HEK293 (cell line): ENCODE measurements at regions not wholly inside any gene's neighbourhood (a gene's known extent, or its start where the extent isn't known, plus 50 kb on each side); places are given as distances from the start of the nearest gene placed in this dataset.

Experiments used
- CTCF ChIA-PET: fragments of 350-600 bp; formaldehyde crosslinking; extraction: SDS; loops from one replicate; lab custom pipeline; 2021; ENCODE audit warnings: antibody characterized with exemption; lab: Yijun Ruan, JAX
- POLR2A ChIA-PET: fragments of 300-600 bp; formaldehyde crosslinking; extraction: SDS; loops from one replicate; lab custom pipeline; 2020; ENCODE audit warnings: antibody characterized with exemption, inconsistent platforms; lab: Yijun Ruan, JAX
- H3K27ac ChIP-seq: fragments of 200-500 bp; sonication (Bioruptor generic); 2 replicates; pipeline ENCODE4 v1.5.1; 2014; ENCODE audit warnings: low read depth, low read length, control low read depth, inconsistent platforms; ENCODE audit errors: extremely low read depth
- H3K36me3 ChIP-seq, 2 experiments: fragments of 200-500 bp in 1 of 2; sonication (Bioruptor generic) in 1 of 2; 1 replicate in 1 of 2; 2 replicates in 1 of 2; pipeline ENCODE4 v1.5.1; 2014 to 2017; ENCODE audit warnings: inconsistent platforms in 2 of 2, low read length in 2 of 2; ENCODE audit not compliant: control insufficient read depth in 2 of 2, insufficient read depth in 1 of 2
- H3K4me1 ChIP-seq: fragments of 200-500 bp; sonication (Bioruptor generic); 2 replicates; pipeline ENCODE4 v1.5.1; 2014; ENCODE audit warnings: mild to moderate bottlenecking, low read length, inconsistent platforms; ENCODE audit not compliant: control insufficient read depth, insufficient read depth
- H3K4me3 ChIP-seq: 2 replicates; pipeline ENCODE4 v1.5.1; 2011; ENCODE audit warnings: low read depth, mild to moderate bottlenecking, control low read depth, low read length, moderate library complexity
- H3K9me3 ChIP-seq: fragments of 200-500 bp; sonication (Bioruptor generic); 2 replicates; pipeline ENCODE4 v1.5.1; 2014; ENCODE audit warnings: low read depth, low read length, inconsistent platforms; ENCODE audit not compliant: control insufficient read depth, insufficient read depth
- FEZF1 ChIP-seq: fragments of 450-650 bp; formaldehyde crosslinking; IDR thresholded peaks from 2 replicates; pipeline ENCODE4 v1.5.1; 2016; ENCODE audit warnings: missing biosample characterization, missing genetic modification characterization
- KLF16 ChIP-seq: fragments of 450-650 bp; formaldehyde crosslinking; IDR thresholded peaks from 2 replicates; pipeline ENCODE4 v1.5.1; 2017; ENCODE audit warnings: missing biosample characterization, missing genetic modification characterization
- PRDM6 ChIP-seq: fragments of 450-650 bp; formaldehyde crosslinking; IDR thresholded peaks from 2 replicates; pipeline ENCODE4 v1.5.1; 2017; ENCODE audit warnings: missing biosample characterization, missing genetic modification characterization
- ZBTB17 ChIP-seq: fragments of 450-650 bp; formaldehyde crosslinking; IDR thresholded peaks from 2 replicates; pipeline ENCODE4 v1.5.1; 2016; ENCODE audit warnings: missing biosample characterization, missing genetic modification characterization
- ZBTB21 ChIP-seq: fragments of 450-650 bp; formaldehyde crosslinking; IDR thresholded peaks from 2 replicates; pipeline ENCODE4 v1.5.1; 2017; ENCODE audit warnings: missing biosample characterization, missing genetic modification characterization
- ZNF10 ChIP-seq: fragments of 450-650 bp; formaldehyde crosslinking; IDR thresholded peaks from 2 replicates; pipeline ENCODE4 v1.5.1; 2017; ENCODE audit warnings: missing biosample characterization, missing genetic modification characterization
- ZNF114 ChIP-seq: fragments of 450-650 bp; formaldehyde crosslinking; IDR thresholded peaks from 2 replicates; pipeline ENCODE4 v1.5.0; 2017; ENCODE audit warnings: missing biosample characterization, missing genetic modification characterization
- ZNF132 ChIP-seq: fragments of 450-650 bp; formaldehyde crosslinking; IDR thresholded peaks from 2 replicates; pipeline ENCODE4 v1.5.1; 2017; ENCODE audit warnings: missing biosample characterization, missing genetic modification characterization, borderline replicate concordance
- ZNF140 ChIP-seq: fragments of 450-650 bp; formaldehyde crosslinking; IDR thresholded peaks from 2 replicates; pipeline ENCODE4 v1.5.1; 2016; ENCODE audit warnings: missing biosample characterization, missing genetic modification characterization
- ZNF19 ChIP-seq: fragments of 450-650 bp; formaldehyde crosslinking; IDR thresholded peaks from 2 replicates; pipeline ENCODE4; 2016; ENCODE audit warnings: missing biosample characterization, missing genetic modification characterization, low read depth
- ZNF239 ChIP-seq: fragments of 450-650 bp; formaldehyde crosslinking; IDR thresholded peaks from 2 replicates; pipeline ENCODE4 v1.5.1; 2016; ENCODE audit warnings: missing biosample characterization, missing genetic modification characterization
- ZNF266 ChIP-seq: fragments of 450-650 bp; formaldehyde crosslinking; IDR thresholded peaks from 2 replicates; pipeline ENCODE4 v1.5.1; 2016; ENCODE audit warnings: missing biosample characterization, missing genetic modification characterization, low read depth
- ZNF292 ChIP-seq: fragments of 450-650 bp; formaldehyde crosslinking; IDR thresholded peaks from 2 replicates; pipeline ENCODE4 v1.5.1; 2016; ENCODE audit warnings: low read depth, missing biosample characterization, missing genetic modification characterization, borderline replicate concordance
- ZNF354C ChIP-seq: fragments of 450-650 bp; formaldehyde crosslinking; IDR thresholded peaks from 2 replicates; pipeline ENCODE4 v1.5.1; 2016; ENCODE audit warnings: missing biosample characterization, missing genetic modification characterization, low read depth, borderline replicate concordance
- ZNF391 ChIP-seq: fragments of 450-650 bp; formaldehyde crosslinking; IDR thresholded peaks from 2 replicates; pipeline ENCODE4 v1.5.1; 2016; ENCODE audit warnings: low read depth, missing biosample characterization, missing genetic modification characterization, borderline replicate concordance
- ZNF404 ChIP-seq: fragments of 450-650 bp; formaldehyde crosslinking; IDR thresholded peaks from 2 replicates; pipeline ENCODE4 v1.5.1; 2017; ENCODE audit warnings: missing biosample characterization, missing genetic modification characterization
- ZNF423 ChIP-seq: fragments of 450-650 bp; formaldehyde crosslinking; IDR thresholded peaks from 2 replicates; pipeline ENCODE4 v1.5.1; 2016; ENCODE audit warnings: missing biosample characterization, missing genetic modification characterization
- ZNF426 ChIP-seq: fragments of 450-650 bp; formaldehyde crosslinking; IDR thresholded peaks from 2 replicates; pipeline ENCODE4 v1.5.1; 2017; ENCODE audit warnings: missing biosample characterization, missing genetic modification characterization, mild to moderate bottlenecking, inconsistent platforms, moderate library complexity
- ZNF510 ChIP-seq: fragments of 450-650 bp; formaldehyde crosslinking; IDR thresholded peaks from 2 replicates; pipeline ENCODE4 v1.5.1; 2018; ENCODE audit warnings: mild to moderate bottlenecking, missing genetic modification characterization, missing biosample characterization; ENCODE audit not compliant: insufficient replicate concordance
- ZNF558 ChIP-seq: fragments of 450-650 bp; formaldehyde crosslinking; IDR thresholded peaks from 2 replicates; pipeline ENCODE4 v1.5.1; 2016; ENCODE audit warnings: missing biosample characterization, missing genetic modification characterization
- ZNF596 ChIP-seq: fragments of 450-650 bp; IDR thresholded peaks from 2 replicates; pipeline ENCODE4 v1.5.0; 2018; ENCODE audit warnings: missing biosample characterization, mild to moderate bottlenecking, missing genetic modification characterization, moderate library complexity
- ZNF623 ChIP-seq: fragments of 450-650 bp; formaldehyde crosslinking; IDR thresholded peaks from 2 replicates; pipeline ENCODE4 v1.5.1; 2016; ENCODE audit warnings: missing biosample characterization, missing genetic modification characterization
- ZNF664 ChIP-seq: fragments of 450-650 bp; formaldehyde crosslinking; IDR thresholded peaks from 2 replicates; pipeline ENCODE4 v1.5.1; 2016; ENCODE audit warnings: missing biosample characterization, missing genetic modification characterization
- ZNF747 ChIP-seq: fragments of 450-650 bp; formaldehyde crosslinking; IDR thresholded peaks from 2 replicates; pipeline ENCODE4 v1.5.1; 2016; ENCODE audit warnings: missing biosample characterization, missing genetic modification characterization
- TF ChIP-seq, protein P1 (sequence below): fragments of 450-650 bp; IDR thresholded peaks from 2 replicates; pipeline ENCODE4 v1.5.1; 2018; ENCODE audit warnings: missing biosample characterization, mild to moderate bottlenecking, missing genetic modification characterization
- TF ChIP-seq, protein P2 (sequence below): fragments of 450-650 bp; formaldehyde crosslinking; IDR thresholded peaks from 2 replicates; pipeline ENCODE4 v1.5.1; 2017; ENCODE audit warnings: missing biosample characterization, missing genetic modification characterization
- TF ChIP-seq, protein P3 (sequence below): fragments of 450-650 bp; formaldehyde crosslinking; IDR thresholded peaks from 2 replicates; pipeline ENCODE4 v1.5.1; 2016; ENCODE audit warnings: missing biosample characterization, missing genetic modification characterization, borderline replicate concordance

GRCh38 chrX:7266288-7266687, 118.3 kb upstream of the PUDP start:
- CTCF ChIA-PET = no interaction called here
- Histone ChIP-seq H3K36me3 (no peaks in the 10 kb centered on the region), H3K4me1 (no peaks in the 10 kb centered on the region), H3K27ac (no peak overlapping the region), H3K4me3 (no peak overlapping the region), H3K9me3 (no peaks in the 10 kb centered on the region)
- POLR2A ChIA-PET = no interaction called here
- TF ChIP-seq ZNF510 (no peak), ZNF664 (tag by site-specific recombination) (no peak), ZNF140 (tag by site-specific recombination) (no peak), ZNF404 (no peak), PRDM6 (no peak), ZNF558 (tag by site-specific recombination) (no peak), ZNF239 (tag by site-specific recombination) (no peak), ZNF10 (tag by site-specific recombination) (no peak), ZNF114 (tag by site-specific recombination) (no peak), ZNF596 (tag by site-specific recombination) (no peak), ZNF391 (tag by site-specific recombination) (no peak), ZNF266 (tag by site-specific recombination) (no peak), ZNF747 (tag by site-specific recombination) (no peak), ZNF423 (tag by site-specific recombination) (no peak), KLF16 (tag by site-specific recombination) (no peak), ZNF426 (no peak), ZNF132 (tag by site-specific recombination) (no peak)
- TF ChIP-seq, protein P1, sequence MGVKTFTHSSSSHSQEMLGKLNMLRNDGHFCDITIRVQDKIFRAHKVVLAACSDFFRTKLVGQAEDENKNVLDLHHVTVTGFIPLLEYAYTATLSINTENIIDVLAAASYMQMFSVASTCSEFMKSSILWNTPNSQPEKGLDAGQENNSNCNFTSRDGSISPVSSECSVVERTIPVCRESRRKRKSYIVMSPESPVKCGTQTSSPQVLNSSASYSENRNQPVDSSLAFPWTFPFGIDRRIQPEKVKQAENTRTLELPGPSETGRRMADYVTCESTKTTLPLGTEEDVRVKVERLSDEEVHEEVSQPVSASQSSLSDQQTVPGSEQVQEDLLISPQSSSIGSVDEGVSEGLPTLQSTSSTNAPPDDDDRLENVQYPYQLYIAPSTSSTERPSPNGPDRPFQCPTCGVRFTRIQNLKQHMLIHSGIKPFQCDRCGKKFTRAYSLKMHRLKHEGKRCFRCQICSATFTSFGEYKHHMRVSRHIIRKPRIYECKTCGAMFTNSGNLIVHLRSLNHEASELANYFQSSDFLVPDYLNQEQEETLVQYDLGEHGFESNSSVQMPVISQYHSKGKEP = no peak
- TF ChIP-seq, protein P2, sequence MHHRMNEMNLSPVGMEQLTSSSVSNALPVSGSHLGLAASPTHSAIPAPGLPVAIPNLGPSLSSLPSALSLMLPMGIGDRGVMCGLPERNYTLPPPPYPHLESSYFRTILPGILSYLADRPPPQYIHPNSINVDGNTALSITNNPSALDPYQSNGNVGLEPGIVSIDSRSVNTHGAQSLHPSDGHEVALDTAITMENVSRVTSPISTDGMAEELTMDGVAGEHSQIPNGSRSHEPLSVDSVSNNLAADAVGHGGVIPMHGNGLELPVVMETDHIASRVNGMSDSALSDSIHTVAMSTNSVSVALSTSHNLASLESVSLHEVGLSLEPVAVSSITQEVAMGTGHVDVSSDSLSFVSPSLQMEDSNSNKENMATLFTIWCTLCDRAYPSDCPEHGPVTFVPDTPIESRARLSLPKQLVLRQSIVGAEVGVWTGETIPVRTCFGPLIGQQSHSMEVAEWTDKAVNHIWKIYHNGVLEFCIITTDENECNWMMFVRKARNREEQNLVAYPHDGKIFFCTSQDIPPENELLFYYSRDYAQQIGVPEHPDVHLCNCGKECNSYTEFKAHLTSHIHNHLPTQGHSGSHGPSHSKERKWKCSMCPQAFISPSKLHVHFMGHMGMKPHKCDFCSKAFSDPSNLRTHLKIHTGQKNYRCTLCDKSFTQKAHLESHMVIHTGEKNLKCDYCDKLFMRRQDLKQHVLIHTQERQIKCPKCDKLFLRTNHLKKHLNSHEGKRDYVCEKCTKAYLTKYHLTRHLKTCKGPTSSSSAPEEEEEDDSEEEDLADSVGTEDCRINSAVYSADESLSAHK (tag by site-specific recombination) = no peak
- TF ChIP-seq, protein P3, sequence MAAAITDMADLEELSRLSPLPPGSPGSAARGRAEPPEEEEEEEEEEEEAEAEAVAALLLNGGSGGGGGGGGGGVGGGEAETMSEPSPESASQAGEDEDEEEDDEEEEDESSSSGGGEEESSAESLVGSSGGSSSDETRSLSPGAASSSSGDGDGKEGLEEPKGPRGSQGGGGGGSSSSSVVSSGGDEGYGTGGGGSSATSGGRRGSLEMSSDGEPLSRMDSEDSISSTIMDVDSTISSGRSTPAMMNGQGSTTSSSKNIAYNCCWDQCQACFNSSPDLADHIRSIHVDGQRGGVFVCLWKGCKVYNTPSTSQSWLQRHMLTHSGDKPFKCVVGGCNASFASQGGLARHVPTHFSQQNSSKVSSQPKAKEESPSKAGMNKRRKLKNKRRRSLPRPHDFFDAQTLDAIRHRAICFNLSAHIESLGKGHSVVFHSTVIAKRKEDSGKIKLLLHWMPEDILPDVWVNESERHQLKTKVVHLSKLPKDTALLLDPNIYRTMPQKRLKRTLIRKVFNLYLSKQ (tag by site-specific recombination) = no peak

GRCh38 chrX:7264399-7264798, 116.4 kb upstream of the PUDP start:
- Histone ChIP-seq H3K36me3 (peaks cover 0 to 2% of the 10 kb centered on the region in 2 experiments; a peak in 1 of 3 replicates), H3K4me3 (no peak overlapping the region), H3K9me3 (no peaks in the 10 kb centered on the region), H3K4me1 (no peaks in the 10 kb centered on the region), H3K27ac (no peak overlapping the region)
- CTCF ChIA-PET = no interaction called here
- POLR2A ChIA-PET = no interaction called here
- TF ChIP-seq ZNF19 (tag by site-specific recombination) (no peak), ZBTB17 (tag by site-specific recombination) (no peak), ZNF354C (tag by site-specific recombination) (no peak), ZNF623 (tag by site-specific recombination) (no peak), FEZF1 (no peak), ZBTB21 (no peak), ZNF292 (tag by site-specific recombination) (no peak)
